Endodermal cell (in vitro differentiated cells): ENCODE measurements at regions not wholly inside any gene's neighbourhood (a gene's known extent, or its start where the extent isn't known, plus 50 kb on each side); places are given as distances from the start of the nearest gene placed in this dataset.

ENCODE experiments used
- DNase-seq: peaks from one replicate; pipeline ENCODE4 v3.0.0-alpha.2; 2017
- H3K27ac ChIP-seq: 2 replicates; pipeline ENCODE4 v1.5.1; 2013; ENCODE audit warnings: mild to moderate bottlenecking, low read depth, low read length, moderate library complexity
- H3K27me3 ChIP-seq: 2 replicates; pipeline ENCODE4 v1.6.1; 2013; ENCODE audit warnings: mild to moderate bottlenecking, low read length, moderate library complexity; ENCODE audit not compliant: insufficient read depth, control insufficient read depth, poor library complexity, severe bottlenecking
- H3K36me3 ChIP-seq: 2 replicates; pipeline ENCODE4 v1.7.0; 2013; ENCODE audit warnings: mild to moderate bottlenecking, low read length, moderate library complexity; ENCODE audit not compliant: control insufficient read depth, insufficient read depth
- H3K4me1 ChIP-seq: one replicate; pipeline ENCODE4 v1.7.0; 2013; ENCODE audit warnings: low read length; ENCODE audit not compliant: control insufficient read depth, insufficient read depth
- H3K4me3 ChIP-seq: 2 replicates; pipeline ENCODE4 v1.5.1; 2013; ENCODE audit warnings: mild to moderate bottlenecking, low read length, moderate library complexity
- H3K9ac ChIP-seq: 2 replicates; pipeline ENCODE4 v1.6.1; 2013; ENCODE audit warnings: mild to moderate bottlenecking, low read length, moderate library complexity; ENCODE audit not compliant: poor library complexity, severe bottlenecking; ENCODE audit errors: extremely low read depth
- H3K9me3 ChIP-seq: 2 replicates; pipeline ENCODE4 v1.6.1; 2013; ENCODE audit warnings: mild to moderate bottlenecking, low read length, moderate library complexity; ENCODE audit not compliant: control insufficient read depth
- H3K27ac Mint-ChIP-seq: 2 replicates; pipeline ENCODE4 v1.8.0; 2020; ENCODE audit warnings: mixed read lengths
- H3K27me3 Mint-ChIP-seq: 2 replicates; pipeline ENCODE4 v1.8.0; 2021; ENCODE audit warnings: mild to moderate bottlenecking, mixed read lengths; ENCODE audit not compliant: insufficient read depth
- H3K36me3 Mint-ChIP-seq: 2 replicates; pipeline ENCODE4 v1.8.0; 2020; ENCODE audit warnings: low read depth, mixed read lengths
- H3K4me1 Mint-ChIP-seq: 2 replicates; pipeline ENCODE4 v1.8.0; 2020; ENCODE audit warnings: mixed read lengths
- H3K4me3 Mint-ChIP-seq: 2 replicates; pipeline ENCODE4 v1.8.0; 2020; ENCODE audit warnings: mild to moderate bottlenecking, moderate library complexity, mixed read lengths
- H3K9me3 Mint-ChIP-seq: 2 replicates; pipeline ENCODE4 v1.8.0; 2020; ENCODE audit warnings: mild to moderate bottlenecking, mixed read lengths
- CTCF ChIP-seq: fragments of 200-600 bp; sonication (generic); conservative IDR thresholded peaks from 2 replicates; pipeline ENCODE4 v1.5.0; 2021; ENCODE audit warnings: antibody characterized with exemption, mild to moderate bottlenecking
- WGBS, 2 experiments: methylation state at CpG; one replicate each; pipeline versions ENCODE4 v1.1.5 to v1.1.7; 2013; ENCODE audit warnings: missing lambda C conversion rate in 2 of 2, mixed read lengths in 1 of 2; ENCODE audit not compliant: insufficient coverage in 1 of 2, insufficient read length in 1 of 2; 5-methylcytosine and 5-hydroxymethylcytosine counted together

GRCh38 chr22:47923011-47923427 lies 1160.6 kb downstream of the TBC1D22A start:
- H3K4me3 Mint-ChIP-seq: no peak overlapping the region
- DNase-seq: no peak
- H3K9me3 ChIP-seq: peaks cover 26% of the 10 kb centered on the region
- H3K36me3 Mint-ChIP-seq: peaks cover 3% of the 10 kb centered on the region
- no peaks in the 10 kb centered on the region for H3K36me3 ChIP-seq
- H3K4me3 ChIP-seq: no peak overlapping the region
- no peak overlapping the region for H3K27ac Mint-ChIP-seq
- peaks cover 87% of the 10 kb centered on the region for H3K9me3 Mint-ChIP-seq
- H3K27me3 Mint-ChIP-seq: no peaks in the 10 kb centered on the region
- H3K4me1 Mint-ChIP-seq: no peaks in the 10 kb centered on the region
- no peaks in the 10 kb centered on the region for H3K4me1 ChIP-seq
- no peak for TF ChIP-seq CTCF
- H3K27ac ChIP-seq: no peak overlapping the region
- H3K27me3 ChIP-seq: no peaks in the 10 kb centered on the region
- WGBS, 2 experiments: 82 to 95% methylated on average over 5 to 11 of the region's 11 CpGs
- H3K9ac ChIP-seq: no peak overlapping the region

DNA sequence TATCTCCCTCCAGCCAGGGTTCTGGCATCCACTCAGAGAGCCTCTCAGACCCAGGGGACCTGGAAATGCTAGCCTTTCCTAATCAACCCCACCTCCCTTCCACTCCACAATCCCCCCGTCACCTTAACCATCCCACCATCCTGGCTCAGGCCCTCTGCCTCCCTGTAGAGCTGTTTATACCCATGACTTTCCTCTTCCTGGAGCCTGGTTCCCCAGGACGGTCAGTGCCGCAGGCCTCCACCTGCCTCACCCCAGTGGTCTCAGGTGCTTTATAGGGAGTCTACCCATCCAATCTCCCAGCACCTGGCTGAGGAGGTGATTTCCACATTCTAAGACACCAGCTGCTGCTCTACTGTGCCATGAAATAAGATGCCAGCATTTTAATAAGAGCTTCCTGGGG lies 1159.5 kb downstream of the TBC1D22A start:
- Histone ChIP-seq H3K27me3 (no peaks in the 10 kb centered on the region), H3K27ac (no peak overlapping the region), H3K4me1 (no peaks in the 10 kb centered on the region), H3K9me3 (peaks cover 22% of the 10 kb centered on the region), H3K36me3 (no peaks in the 10 kb centered on the region), H3K9ac (no peak overlapping the region), H3K4me3 (no peak overlapping the region)
- Mint-ChIP-seq H3K27me3 (no peaks in the 10 kb centered on the region), H3K4me3 (no peak overlapping the region), H3K9me3 (peaks cover 83% of the 10 kb centered on the region), H3K27ac (no peak overlapping the region), H3K36me3 (peaks cover 3% of the 10 kb centered on the region), H3K4me1 (no peaks in the 10 kb centered on the region)
- TF ChIP-seq CTCF: no peak
- WGBS, 2 experiments: 97 to 100% methylated on average over 1 to 3 of the region's 3 CpGs
- DNase-seq: no peak

DNA sequence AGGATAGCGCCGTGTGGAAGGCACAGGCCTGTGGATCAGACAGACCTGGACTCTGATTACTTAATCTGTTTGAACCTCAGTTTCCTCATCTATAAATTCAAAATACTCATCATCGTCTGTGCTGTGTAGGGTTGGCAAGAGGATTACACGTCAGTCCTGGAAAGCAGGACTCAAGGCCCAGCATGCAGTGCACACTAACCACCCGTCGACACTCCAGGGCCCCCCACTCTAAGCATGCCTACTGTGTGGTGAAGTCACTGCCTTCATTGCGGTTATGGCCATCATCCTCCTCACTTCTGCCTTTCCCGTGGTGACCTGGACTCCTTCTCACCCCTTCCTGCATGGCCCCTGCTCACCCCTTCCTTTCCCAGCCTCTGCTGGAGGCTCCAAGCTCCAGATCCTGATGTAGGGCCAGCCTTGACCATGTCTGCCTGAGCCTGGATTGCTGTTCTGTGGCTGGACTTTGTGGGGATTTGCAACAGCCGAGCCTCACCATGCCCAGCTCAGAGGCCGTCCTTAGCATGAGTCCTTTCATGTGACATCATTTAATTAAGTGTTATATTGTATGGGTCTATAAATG lies 1158.0 kb downstream of the TBC1D22A start:
- Histone ChIP-seq H3K9ac (no peak overlapping the region), H3K9me3 (peaks cover 25% of the 10 kb centered on the region), H3K4me1 (no peaks in the 10 kb centered on the region), H3K27me3 (no peaks in the 10 kb centered on the region), H3K36me3 (no peaks in the 10 kb centered on the region), H3K27ac (no peak overlapping the region), H3K4me3 (no peak overlapping the region)
- TF ChIP-seq CTCF: no peak
- Mint-ChIP-seq H3K27ac (no peak overlapping the region), H3K9me3 (peaks cover 78% of the 10 kb centered on the region), H3K4me3 (no peak overlapping the region), H3K36me3 (peaks cover 3% of the 10 kb centered on the region), H3K4me1 (no peaks in the 10 kb centered on the region), H3K27me3 (no peaks in the 10 kb centered on the region)
- 85 to 96% methylated on average over 4 to 10 of the region's 10 CpGs for WGBS, 2 experiments
- no peak for DNase-seq
